ENCODE measurements at regions not wholly inside any gene's neighbourhood (a gene's known extent, or its start where the extent isn't known, plus 50 kb on each side); places are given as distances from the start of the nearest gene placed in this dataset.

DNA sequence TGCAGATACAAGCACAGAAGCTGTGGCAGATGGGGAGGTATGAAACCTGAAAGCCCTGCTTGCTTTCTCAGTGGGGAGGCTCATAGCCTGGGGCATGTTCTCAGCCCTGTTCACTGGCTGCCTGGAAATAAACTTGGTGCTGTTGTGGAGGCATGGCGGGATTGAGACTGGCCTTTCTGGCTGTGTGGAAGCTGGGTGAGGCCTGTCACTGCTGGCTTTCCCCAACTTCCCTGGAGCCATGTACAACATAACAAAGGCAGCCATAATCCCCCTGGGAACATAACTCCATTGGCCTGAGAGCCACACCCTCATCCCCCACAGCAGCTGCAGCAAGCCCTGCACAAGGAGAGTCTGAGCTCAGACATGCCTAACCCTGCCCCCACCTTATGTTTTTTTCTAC, 237.7 kb upstream of the TLL1 start:
- dilution Hi-C loops (cut with MboI; ENCODE audit: extremely low pct_ligation_motif_present, low sequenced_read_pairs) (no loop called here), intact Hi-C loops (cut with micrococcal nuclease) (no loop called here)
- CTCF ChIA-PET = no interaction called here
- Histone ChIP-seq H3K9ac (replicated peaks; ENCODE audit: extremely low read depth, insufficient read depth, low read length) (no peak overlapping the region), H3K4me3 (replicated peaks in 1 of 3; ENCODE audit: insufficient read depth in 1 of 3, low read depth in 1 of 3, low read length in 3 of 3) (no peak overlapping the region), H4K20me1 (replicated peaks; ENCODE audit: control insufficient read depth, extremely low read depth, insufficient read depth, low read length) (no peaks in the 10 kb centered on the region), H3K9me3 (replicated peaks; ENCODE audit: control insufficient read depth, insufficient read depth, low read length) (no peaks in the 10 kb centered on the region), H3K4me2 (ENCODE audit: insufficient read depth, low read length) (no peak overlapping the region), H3K79me2 (ENCODE audit: control insufficient read depth, insufficient read depth, low read length) (no peaks in the 10 kb centered on the region), H3K4me1 (ENCODE audit: control insufficient read depth, extremely low read depth, insufficient read depth, low read length) (no peaks in the 10 kb centered on the region), H3K9me1 (replicated peaks; ENCODE audit: control insufficient read depth, extremely low read depth, insufficient read depth, low read length) (no peaks in the 10 kb centered on the region), H3K27ac (ENCODE audit: insufficient read depth, low read depth, low read length) (no peak overlapping the region), H3K27me3 (ENCODE audit: control insufficient read depth in 2 of 2, insufficient read depth in 2 of 2, low read length in 2 of 2) (no peaks in the 10 kb centered on the region), H2AFZ (ENCODE audit: low read depth, low read length) (no peak overlapping the region), H3K36me3 (ENCODE audit: control insufficient read depth in 2 of 2, extremely low read depth in 1 of 2, insufficient read depth in 2 of 2, low read length in 2 of 2) (no peaks in the 10 kb centered on the region)
- POLR2A ChIA-PET = no interaction called here
- no TSS peak for BruUV-seq (replicated peaks)
- TF ChIP-seq GATA2 (IDR thresholded peaks at IDR 0.05; ENCODE audit: insufficient read depth, insufficient read length, low read depth, low read length) (no peak), FOS (IDR thresholded peaks at IDR 0.05; ENCODE audit: borderline replicate concordance, insufficient read depth, low read length) (no peak), POLR2AphosphoS5 (IDR thresholded peaks at IDR 0.05; ENCODE audit: insufficient read depth, low read depth, low read length) (no peak)
- TF ChIP-seq, protein P1, sequence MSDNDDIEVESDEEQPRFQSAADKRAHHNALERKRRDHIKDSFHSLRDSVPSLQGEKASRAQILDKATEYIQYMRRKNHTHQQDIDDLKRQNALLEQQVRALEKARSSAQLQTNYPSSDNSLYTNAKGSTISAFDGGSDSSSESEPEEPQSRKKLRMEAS (IDR thresholded peaks at IDR 0.05; ENCODE audit: insufficient read depth, insufficient read length) = no peak
- TF ChIP-seq, protein P2, sequence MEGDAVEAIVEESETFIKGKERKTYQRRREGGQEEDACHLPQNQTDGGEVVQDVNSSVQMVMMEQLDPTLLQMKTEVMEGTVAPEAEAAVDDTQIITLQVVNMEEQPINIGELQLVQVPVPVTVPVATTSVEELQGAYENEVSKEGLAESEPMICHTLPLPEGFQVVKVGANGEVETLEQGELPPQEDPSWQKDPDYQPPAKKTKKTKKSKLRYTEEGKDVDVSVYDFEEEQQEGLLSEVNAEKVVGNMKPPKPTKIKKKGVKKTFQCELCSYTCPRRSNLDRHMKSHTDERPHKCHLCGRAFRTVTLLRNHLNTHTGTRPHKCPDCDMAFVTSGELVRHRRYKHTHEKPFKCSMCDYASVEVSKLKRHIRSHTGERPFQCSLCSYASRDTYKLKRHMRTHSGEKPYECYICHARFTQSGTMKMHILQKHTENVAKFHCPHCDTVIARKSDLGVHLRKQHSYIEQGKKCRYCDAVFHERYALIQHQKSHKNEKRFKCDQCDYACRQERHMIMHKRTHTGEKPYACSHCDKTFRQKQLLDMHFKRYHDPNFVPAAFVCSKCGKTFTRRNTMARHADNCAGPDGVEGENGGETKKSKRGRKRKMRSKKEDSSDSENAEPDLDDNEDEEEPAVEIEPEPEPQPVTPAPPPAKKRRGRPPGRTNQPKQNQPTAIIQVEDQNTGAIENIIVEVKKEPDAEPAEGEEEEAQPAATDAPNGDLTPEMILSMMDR (IDR thresholded peaks at IDR 0.05; ENCODE audit: extremely low read depth in 1 of 2, insufficient read depth in 1 of 2, low read depth in 1 of 2, low read length in 2 of 2) = no peak
- no peak for FAIRE-seq
- DNase-seq (ENCODE audit: low read depth, low spot score) = no peak

DNA sequence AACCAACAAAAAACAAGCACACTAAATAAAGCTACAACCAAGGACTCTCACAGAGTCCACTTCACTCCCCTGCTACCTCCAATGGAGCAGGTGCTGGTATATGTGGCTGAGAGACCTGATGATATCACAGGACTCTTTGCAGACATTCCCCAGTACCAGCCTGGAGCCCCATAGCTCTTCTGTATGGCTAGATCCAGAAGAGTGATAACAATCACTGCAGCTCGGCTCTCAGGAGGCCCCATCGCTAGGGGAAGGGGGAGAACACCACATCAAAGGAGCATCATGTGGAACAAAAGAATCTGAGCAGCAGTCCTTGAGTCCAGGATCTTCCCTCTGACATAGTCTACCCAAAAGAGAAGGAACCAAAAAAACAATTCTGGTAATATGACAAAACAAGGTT, 237.1 kb upstream of the TLL1 start:
- H3K4me3 ChIP-seq (replicated peaks in 1 of 3; ENCODE audit: insufficient read depth in 1 of 3, low read depth in 1 of 3, low read length in 3 of 3) = no peak overlapping the region
- BruUV-seq (replicated peaks) = no TSS peak

More for the DNA sequence above, 237.1 kb upstream of the TLL1 start:
- DNase-seq (ENCODE audit: low read depth, low spot score) = no peak
- H3K9ac ChIP-seq (replicated peaks; ENCODE audit: extremely low read depth, insufficient read depth, low read length) = no peak overlapping the region
- H3K4me1 ChIP-seq (ENCODE audit: control insufficient read depth, extremely low read depth, insufficient read depth, low read length) = no peaks in the 10 kb centered on the region
- intact Hi-C loops (cut with micrococcal nuclease) = no loop called here
- no peaks in the 10 kb centered on the region for H3K9me3 ChIP-seq (replicated peaks; ENCODE audit: control insufficient read depth, insufficient read depth, low read length)
- no peak overlapping the region for H3K4me2 ChIP-seq (ENCODE audit: insufficient read depth, low read length)
- H3K27me3 ChIP-seq (ENCODE audit: control insufficient read depth in 2 of 2, insufficient read depth in 2 of 2, low read length in 2 of 2) = no peaks in the 10 kb centered on the region
- CTCF ChIA-PET = interaction anchor here (1.7 kb wide), 1 partner anchor 44 kb away, joined by 4 read pairs; no protein-coding TSS in a partner anchor
- no peak for FAIRE-seq
- H2AFZ ChIP-seq (ENCODE audit: low read depth, low read length) = no peak overlapping the region
- POLR2A ChIA-PET = no interaction called here
- no peak for TF ChIP-seq POLR2AphosphoS5 (IDR thresholded peaks at IDR 0.05; ENCODE audit: insufficient read depth, low read depth, low read length)
- TF ChIP-seq FOS (IDR thresholded peaks at IDR 0.05; ENCODE audit: borderline replicate concordance, insufficient read depth, low read length) = no peak
- no peak for TF ChIP-seq POLR2A (IDR thresholded peaks at IDR 0.05; ENCODE audit: low read depth, low read length)
- no peak for TF ChIP-seq GATA2 (IDR thresholded peaks at IDR 0.05; ENCODE audit: insufficient read depth, insufficient read length, low read depth, low read length)
- no peak for TF ChIP-seq EZH2 (IDR thresholded peaks at IDR 0.05; ENCODE audit: borderline replicate concordance, low read depth, low read length, severe bottlenecking)
- TF ChIP-seq JUN (IDR thresholded peaks at IDR 0.05; ENCODE audit: borderline replicate concordance, insufficient read depth, insufficient read length, low read depth) = no peak
- TF ChIP-seq, protein P2 (IDR thresholded peaks at IDR 0.05; ENCODE audit: extremely low read depth in 1 of 2, insufficient read depth in 1 of 2, low read depth in 1 of 2, low read length in 2 of 2) = no peak
- TF ChIP-seq, protein P1 (IDR thresholded peaks at IDR 0.05; ENCODE audit: insufficient read depth, insufficient read length) = no peak
- no peak for TF ChIP-seq MYC (IDR thresholded peaks at IDR 0.05; ENCODE audit: low read depth, low read length)
- dilution Hi-C loops (cut with MboI; ENCODE audit: extremely low pct_ligation_motif_present, low sequenced_read_pairs) = no loop called here
- H3K36me3 ChIP-seq (ENCODE audit: control insufficient read depth in 2 of 2, extremely low read depth in 1 of 2, insufficient read depth in 2 of 2, low read length in 2 of 2) = no peaks in the 10 kb centered on the region
- no peaks in the 10 kb centered on the region for H4K20me1 ChIP-seq (replicated peaks; ENCODE audit: control insufficient read depth, extremely low read depth, insufficient read depth, low read length)
- H3K9me1 ChIP-seq (replicated peaks; ENCODE audit: control insufficient read depth, extremely low read depth, insufficient read depth, low read length) = no peaks in the 10 kb centered on the region
- H3K79me2 ChIP-seq (ENCODE audit: control insufficient read depth, insufficient read depth, low read length) = no peaks in the 10 kb centered on the region
- H3K27ac ChIP-seq (ENCODE audit: insufficient read depth, low read depth, low read length) = no peak overlapping the region
